Thymus (tissue), 11 donors: ENCODE measurements at regions not wholly inside any gene's neighbourhood (a gene's known extent, or its start where the extent isn't known, plus 50 kb on each side); places are given as distances from the start of the nearest gene placed in this dataset.
"Not testable (repeated sequence)": the region's sequence is repeated elsewhere in the genome, so short reads cannot be mapped to it uniquely, and the experiment has no call there.

Experiments used
- DNase-seq, 9 donors: peaks; one replicate each; pipeline ENCODE4 v3.0.0-alpha.2; 2013; ENCODE audit warnings: low spot score in 9 of 9, low read depth in 6 of 9, missing footprints in 1 of 9
- H3K27ac ChIP-seq, 2 donors: one replicate each; pipeline ENCODE4 v1.5.1; 2013; ENCODE audit warnings: control low read depth in 1 of 2, low read depth in 1 of 2, low read length in 1 of 2, mild to moderate bottlenecking in 1 of 2, moderate library complexity in 1 of 2
- H3K27me3 ChIP-seq, 2 donors: one replicate each; pipeline ENCODE4 v1.5.1; 2013; ENCODE audit warnings: low read length in 1 of 2; ENCODE audit not compliant: control insufficient read depth in 2 of 2, insufficient read depth in 1 of 2
- H3K36me3 ChIP-seq, 2 donors: one replicate each; pipeline ENCODE4 v1.5.1; 2013; ENCODE audit warnings: low read length in 1 of 2, mild to moderate bottlenecking in 1 of 2, moderate library complexity in 1 of 2; ENCODE audit not compliant: control insufficient read depth in 2 of 2, insufficient read depth in 2 of 2
- H3K4me1 ChIP-seq, 2 donors: one replicate each; pipeline ENCODE4 v1.5.1; 2013; ENCODE audit warnings: low read length in 2 of 2; ENCODE audit not compliant: control insufficient read depth in 2 of 2, insufficient read depth in 2 of 2
- H3K4me3 ChIP-seq, 2 donors: one replicate each; pipeline ENCODE4 v1.5.1; 2013; ENCODE audit warnings: low read length in 2 of 2, control low read depth in 1 of 2, mild to moderate bottlenecking in 1 of 2
- H3K9me3 ChIP-seq, 2 donors: one replicate each; pipeline ENCODE4 v1.5.1; 2013; ENCODE audit warnings: low read length in 1 of 2, mild to moderate bottlenecking in 1 of 2; ENCODE audit not compliant: control insufficient read depth in 2 of 2, insufficient read depth in 1 of 2
- WGBS: extraction: QIAGEN DNeasy Blood & Tissue Kit; methylation state at CpG from one replicate; pipeline ENCODE4 v1.1.7; 2013; 5-methylcytosine and 5-hydroxymethylcytosine counted together
- donor health status: healthy.

- Histone ChIP-seq H3K36me3 (no peaks in the 10 kb centered on the region), H3K27me3 (no peaks in the 10 kb centered on the region), H3K9me3 (peaks cover 0 to 5% of the 10 kb centered on the region in 2 donors), H3K4me1 (no peaks in the 10 kb centered on the region), H3K27ac (no peak overlapping the region), H3K4me3 (no peak overlapping the region)
- DNase-seq, result no peak
- 86% methylated on average over 10 of the region's 10 CpGs for WGBS
Measured at GRCh38 chr7:42720991-42721796, 190.7 kb downstream of the C7orf25 start.

DNA sequence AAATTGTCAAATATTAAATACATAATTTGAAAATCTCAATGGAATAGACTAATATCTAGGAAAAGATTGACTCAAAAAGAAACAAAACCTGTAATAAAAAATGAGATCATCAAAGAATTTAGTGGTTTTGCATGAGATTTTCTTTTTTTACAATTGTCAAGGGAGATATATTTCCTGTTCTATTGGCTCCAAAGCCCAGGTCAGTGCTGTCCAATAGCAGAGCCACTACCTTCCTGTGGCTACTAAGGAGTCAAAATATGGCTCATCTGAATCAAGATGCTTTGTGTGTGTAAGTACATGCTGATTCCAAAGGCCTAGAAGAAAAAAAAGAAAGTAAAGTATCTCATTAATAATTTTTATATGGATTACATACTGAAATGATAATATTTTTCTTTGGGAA is 191.9 kb downstream of the C7orf25 start:
- DNase-seq, result no peak
- Histone ChIP-seq H3K36me3 (no peaks in the 10 kb centered on the region), H3K27ac (no peak overlapping the region)

GRCh38 chr7:42718466-42718865 is 193.4 kb downstream of the C7orf25 start:
- H3K27ac ChIP-seq, H3K36me3 ChIP-seq, H3K4me1 ChIP-seq, H3K4me3 ChIP-seq, H3K27me3 ChIP-seq, DNase-seq, H3K9me3 ChIP-seq: not testable (repeated sequence)
- 96% methylated on average over 2 of the region's 2 CpGs for WGBS

More for the DNA sequence above, 191.9 kb downstream of the C7orf25 start:
- no peak overlapping the region for H3K4me3 ChIP-seq
- H3K27me3 ChIP-seq, result no peaks in the 10 kb centered on the region
- H3K4me1 ChIP-seq, result no peaks in the 10 kb centered on the region
- H3K9me3 ChIP-seq, result peaks cover 0 to 5% of the 10 kb centered on the region in 2 donors

- Histone ChIP-seq H3K36me3 (no peaks in the 10 kb centered on the region), H3K27me3 (no peaks in the 10 kb centered on the region), H3K9me3 (no peaks in the 10 kb centered on the region), H3K27ac (no peak overlapping the region), H3K4me1 (no peaks in the 10 kb centered on the region), H3K4me3 (no peak overlapping the region)
- 87% methylated on average over 2 of the region's 2 CpGs for WGBS
- no peak for DNase-seq
Measured at GRCh38 chr7:42714356-42714755, 197.5 kb downstream of the C7orf25 start.

GRCh38 chr7:42709284-42709683 is 202.6 kb downstream of the C7orf25 start:
- peaks cover 0 to 3% of the 10 kb centered on the region in 2 donors for H3K9me3 ChIP-seq
- H3K27ac ChIP-seq, result no peak overlapping the region
- H3K36me3 ChIP-seq, result no peaks in the 10 kb centered on the region
- no peak overlapping the region for H3K4me3 ChIP-seq
- H3K27me3 ChIP-seq, result no peaks in the 10 kb centered on the region
- 91% methylated on average over 3 of the region's 3 CpGs for WGBS
- no peaks in the 10 kb centered on the region for H3K4me1 ChIP-seq
- DNase-seq, result no peak

DNA sequence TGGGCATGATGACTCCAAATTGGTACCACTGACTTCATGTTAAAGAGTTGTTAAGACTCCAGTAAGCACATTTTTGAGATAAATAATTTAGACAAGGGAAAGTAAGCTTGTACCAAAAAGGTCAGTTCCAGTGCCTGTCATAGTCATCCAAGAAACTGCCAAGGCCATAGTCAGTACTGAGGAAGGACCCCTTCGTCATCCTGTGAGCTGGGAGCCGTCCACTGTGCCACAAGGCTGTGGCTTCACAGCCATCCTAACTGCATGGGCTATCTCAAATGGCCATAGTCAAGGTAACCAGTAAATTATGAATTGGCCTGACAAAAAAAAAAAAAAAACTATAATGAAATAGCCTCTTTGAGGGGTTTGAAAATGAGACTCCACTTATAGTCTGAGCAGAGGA is 207.2 kb downstream of the C7orf25 start:
- no peaks in the 10 kb centered on the region for H3K4me1 ChIP-seq
- no peak overlapping the region for H3K4me3 ChIP-seq
- no peaks in the 10 kb centered on the region for H3K36me3 ChIP-seq
- peaks cover 0 to 3% of the 10 kb centered on the region in 2 donors for H3K9me3 ChIP-seq
- no peak for DNase-seq
- no peaks in the 10 kb centered on the region for H3K27me3 ChIP-seq
- no peak overlapping the region for H3K27ac ChIP-seq
- WGBS, result 91% methylated on average over 2 of the region's 2 CpGs

GRCh38 chr7:42702647-42703046 is 209.2 kb downstream of the C7orf25 start:
- no peaks in the 10 kb centered on the region for H3K27me3 ChIP-seq
- peaks cover 0 to 3% of the 10 kb centered on the region in 2 donors for H3K9me3 ChIP-seq
- H3K36me3 ChIP-seq, result no peaks in the 10 kb centered on the region
- no peak overlapping the region for H3K4me3 ChIP-seq
- H3K27ac ChIP-seq, result no peak overlapping the region
- H3K4me1 ChIP-seq, result no peaks in the 10 kb centered on the region
- DNase-seq, result no peak
- WGBS, result 92% methylated on average over 1 of the region's 1 CpG

DNA sequence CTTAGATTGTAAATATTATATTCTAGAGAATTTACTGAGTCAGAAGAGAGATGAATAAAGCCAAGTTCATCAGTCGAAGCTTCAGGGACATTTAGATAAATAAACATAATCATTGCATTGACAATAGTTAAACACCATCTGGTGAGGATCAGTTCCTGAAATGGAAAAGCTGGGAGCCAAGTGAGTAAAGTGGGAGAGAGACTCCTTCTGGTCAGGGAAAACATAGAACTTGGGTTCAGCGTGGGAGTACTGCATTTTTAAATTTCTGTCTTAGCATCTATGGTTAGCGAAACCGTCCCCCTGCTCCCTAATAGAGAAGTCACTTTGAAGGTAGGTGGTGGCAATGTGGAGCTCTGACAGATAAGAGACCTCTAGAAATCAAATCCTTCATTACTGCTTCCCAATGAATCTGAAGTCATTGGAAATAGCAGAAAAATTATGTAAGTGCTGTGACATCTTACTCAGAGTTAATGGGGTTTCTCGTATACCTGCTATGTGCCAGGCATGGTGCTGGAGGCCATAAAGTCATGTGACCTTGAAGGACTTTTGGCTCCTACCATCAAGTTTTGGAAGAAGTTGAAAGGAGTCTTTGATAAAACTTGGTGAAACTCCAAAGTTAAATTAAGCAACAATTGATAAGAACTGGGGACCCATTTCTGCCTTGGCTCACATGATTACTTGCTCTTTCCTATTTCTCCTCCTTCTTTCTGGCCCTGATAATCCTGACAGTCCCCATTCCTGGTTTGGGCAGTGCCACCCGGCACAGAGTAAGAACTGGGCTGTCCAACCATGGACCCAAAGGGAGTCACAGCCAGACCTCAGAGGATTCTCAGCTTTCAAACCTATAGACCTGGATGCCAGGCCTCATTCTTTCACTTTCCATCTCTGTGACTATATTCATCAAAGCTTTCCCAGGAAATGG is 211.2 kb downstream of the C7orf25 start:
- no peaks in the 10 kb centered on the region for H3K27me3 ChIP-seq
- H3K27ac ChIP-seq, result no peak overlapping the region
- H3K4me3 ChIP-seq, result no peak overlapping the region
- no peaks in the 10 kb centered on the region for H3K36me3 ChIP-seq
- no peaks in the 10 kb centered on the region for H3K9me3 ChIP-seq
- WGBS, result 93% methylated on average over 6 of the region's 6 CpGs
- DNase-seq, result no peak
- H3K4me1 ChIP-seq, result no peaks in the 10 kb centered on the region
